PC-9 (cell line): ENCODE measurements at regions not wholly inside any gene's neighbourhood (a gene's known extent, or its start where the extent isn't known, plus 50 kb on each side); places are given as distances from the start of the nearest gene placed in this dataset.

Source experiments
- BruUV-seq: library from RNA; stranded (reverse); fragments of 400-500 nt; replicated peaks from 2 replicates; lab custom pipeline; 2021; lab: Mats Ljungman, UMichigan
- CTCF ChIA-PET: fragments of 300-600 bp; sonication (Branson Sonifier 250); formaldehyde crosslinking; loops from one replicate; lab custom pipeline; 2022; ENCODE audit warnings: antibody characterized with exemption; lab: Charles Lee
- POLR2A ChIA-PET: fragments of 300-600 bp; sonication (Branson Sonifier 250); formaldehyde crosslinking; loops from one replicate; lab custom pipeline; 2022; ENCODE audit warnings: antibody characterized with exemption; ENCODE audit not compliant: unreplicated experiment; lab: Charles Lee
- DNase-seq, 2 experiments: peaks; one replicate each; pipeline versions ENCODE4 v3.0.0 to v3.0.0-alpha.2; 2015 to 2022; ENCODE audit warnings: mixed read lengths in 1 of 2
- H2AFZ ChIP-seq: fragments of 200-600 bp; sonication (generic); 2 replicates; pipeline ENCODE4 v1.8.1; 2017; ENCODE audit warnings: antibody characterized with exemption
- H3F3A ChIP-seq: fragments of 200-600 bp; sonication (generic); 2 replicates; pipeline ENCODE4 v1.8.1; 2017; ENCODE audit warnings: antibody characterized with exemption, mild to moderate bottlenecking, low read depth; ENCODE audit not compliant: insufficient read depth
- H3K27ac ChIP-seq: fragments of 200-600 bp; sonication (generic); 2 replicates; pipeline ENCODE4 v1.6.1; 2016; ENCODE audit warnings: mixed run types
- H3K27me3 ChIP-seq: fragments of 200-600 bp; sonication (generic); 2 replicates; pipeline ENCODE4 v1.6.1; 2016; ENCODE audit warnings: low read depth, mixed run types; ENCODE audit not compliant: insufficient read depth
- H3K36me3 ChIP-seq: fragments of 200-600 bp; sonication (generic); 2 replicates; pipeline ENCODE4 v1.6.1; 2016; ENCODE audit warnings: low read depth, mixed run types
- H3K4me1 ChIP-seq: fragments of 200-600 bp; sonication (generic); replicated peaks from 2 replicates; pipeline ENCODE4 v1.6.1; 2016; ENCODE audit warnings: mixed run types; ENCODE audit not compliant: insufficient read depth
- H3K4me2 ChIP-seq: fragments of 200-600 bp; sonication (generic); 2 replicates; pipeline ENCODE4 v1.6.1; 2017; ENCODE audit warnings: mixed run types
- H3K4me3 ChIP-seq: fragments of 200-600 bp; sonication (generic); 2 replicates; pipeline ENCODE4 v1.6.1; 2016; ENCODE audit warnings: mixed run types
- H3K79me2 ChIP-seq: fragments of 200-600 bp; sonication (generic); 2 replicates; pipeline ENCODE4 v1.6.1; 2017; ENCODE audit warnings: low read depth, mixed run types
- H3K9me2 ChIP-seq: fragments of 200-600 bp; sonication (generic); 2 replicates; pipeline ENCODE4 v1.8.1; 2017; ENCODE audit warnings: mild to moderate bottlenecking; ENCODE audit not compliant: insufficient read depth
- H3K9me3 ChIP-seq: fragments of 200-600 bp; sonication (generic); 2 replicates; pipeline ENCODE4 v1.8.1; 2016; ENCODE audit warnings: low read depth; ENCODE audit not compliant: insufficient read depth
- H4K20me1 ChIP-seq: fragments of 200-600 bp; sonication (generic); 2 replicates; pipeline ENCODE4 v1.8.1; 2017; ENCODE audit not compliant: insufficient read depth
- CTCF ChIP-seq: fragments of 200-600 bp; sonication (generic); conservative IDR thresholded peaks from 2 replicates; pipeline ENCODE4 v1.6.1; 2017; ENCODE audit warnings: mixed run types, antibody characterized with exemption, mild to moderate bottlenecking, moderate library complexity
- EZH2 ChIP-seq: fragments of 200-600 bp; sonication (generic); IDR thresholded peaks from 2 replicates; pipeline ENCODE4 v1.8.0; 2017; ENCODE audit warnings: antibody characterized with exemption, low read depth
- intact Hi-C: fragments of 100-400 bp; cut with micrococcal nuclease; formaldehyde crosslinking; loops from one replicate; pipeline ENCODE4 v1.10.0; 2022; ENCODE audit not compliant: unreplicated experiment

- BruUV-seq: no TSS peak
- no peaks in the 10 kb centered on the region for H3K9me2 ChIP-seq
- H3K4me3 ChIP-seq: no peak overlapping the region
- no peaks in the 10 kb centered on the region for H3K9me3 ChIP-seq
- TF ChIP-seq EZH2 (no peak), CTCF (no peak)
- no peaks in the 10 kb centered on the region for H4K20me1 ChIP-seq
- ChIA-PET POLR2A (no interaction called here), CTCF (no interaction called here)
- no peaks in the 10 kb centered on the region for H3K36me3 ChIP-seq
- no peak for DNase-seq
- H3K27ac ChIP-seq: no peak overlapping the region
- H2AFZ ChIP-seq: no peak overlapping the region
- H3K4me1 ChIP-seq: no peaks in the 10 kb centered on the region
- intact Hi-C loops: no loop called here
- no peaks in the 10 kb centered on the region for H3F3A ChIP-seq
- H3K27me3 ChIP-seq: peaks cover 76% of the 10 kb centered on the region
- no peaks in the 10 kb centered on the region for H3K79me2 ChIP-seq
- H3K4me2 ChIP-seq: no peak overlapping the region
Measured at GRCh38 chr2:7956126-7956689, 725.6 kb upstream of the ID2 start.

GRCh38 chr2:7961550-7961949 is 720.3 kb upstream of the ID2 start:
- TF ChIP-seq CTCF: no peak
- no peak for TF ChIP-seq EZH2
- Histone ChIP-seq H3K27me3 (peaks cover 75% of the 10 kb centered on the region), H3K4me3 (no peak overlapping the region), H3K4me1 (no peaks in the 10 kb centered on the region), H3F3A (no peaks in the 10 kb centered on the region), H3K36me3 (no peaks in the 10 kb centered on the region), H2AFZ (no peak overlapping the region), H3K9me2 (no peaks in the 10 kb centered on the region), H3K79me2 (no peaks in the 10 kb centered on the region), H3K9me3 (no peaks in the 10 kb centered on the region), H4K20me1 (no peaks in the 10 kb centered on the region), H3K4me2 (no peak overlapping the region), H3K27ac (no peak overlapping the region)
- no peak for DNase-seq
- POLR2A ChIA-PET: no interaction called here
- CTCF ChIA-PET: no interaction called here
- no TSS peak for BruUV-seq
- intact Hi-C loops: no loop called here

- H3F3A ChIP-seq: no peaks in the 10 kb centered on the region
- ChIA-PET CTCF (no interaction called here), POLR2A (no interaction called here)
- DNase-seq: no peak
- no peaks in the 10 kb centered on the region for H4K20me1 ChIP-seq
- no peaks in the 10 kb centered on the region for H3K9me2 ChIP-seq
- intact Hi-C loops: no loop called here
- H2AFZ ChIP-seq: no peak overlapping the region
- peaks cover 75% of the 10 kb centered on the region for H3K27me3 ChIP-seq
- no peaks in the 10 kb centered on the region for H3K9me3 ChIP-seq
- H3K79me2 ChIP-seq: no peaks in the 10 kb centered on the region
- no TSS peak for BruUV-seq
- no peak overlapping the region for H3K27ac ChIP-seq
- no peak overlapping the region for H3K4me2 ChIP-seq
- no peak overlapping the region for H3K4me3 ChIP-seq
- no peak for TF ChIP-seq EZH2
- no peak for TF ChIP-seq CTCF
- no peaks in the 10 kb centered on the region for H3K4me1 ChIP-seq
- no peaks in the 10 kb centered on the region for H3K36me3 ChIP-seq
Measured at GRCh38 chr2:7962161-7962560, 719.7 kb upstream of the ID2 start.
